ENCODE measurements at regions not wholly inside any gene's neighbourhood (a gene's known extent, or its start where the extent isn't known, plus 50 kb on each side); places are given as distances from the start of the nearest gene placed in this dataset.
A peak's percentile ranks its signal among the peaks of the same experiment; 100 is the strongest.

DNA sequence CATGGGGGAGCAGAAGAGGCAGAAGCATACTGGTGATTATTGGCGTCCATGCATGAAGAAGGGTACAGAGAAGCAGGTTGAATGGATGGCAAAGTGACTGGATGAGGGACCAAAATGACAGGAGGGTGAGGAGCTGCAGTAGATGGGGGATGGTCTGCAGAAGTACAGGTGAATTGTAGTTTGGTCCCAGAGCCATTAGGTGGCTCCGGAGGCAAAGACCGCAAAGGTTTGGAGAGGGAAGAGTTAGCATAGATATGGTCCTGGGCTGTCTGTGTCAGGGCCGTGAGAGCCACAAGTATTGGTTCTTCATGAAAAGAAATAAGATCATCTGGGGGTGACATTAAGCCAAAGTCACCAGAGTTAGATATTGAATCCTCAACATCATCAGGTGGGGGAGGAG, 59.0 kb upstream of the ZNF726 start:
- no peak for DNase-seq

DNA sequence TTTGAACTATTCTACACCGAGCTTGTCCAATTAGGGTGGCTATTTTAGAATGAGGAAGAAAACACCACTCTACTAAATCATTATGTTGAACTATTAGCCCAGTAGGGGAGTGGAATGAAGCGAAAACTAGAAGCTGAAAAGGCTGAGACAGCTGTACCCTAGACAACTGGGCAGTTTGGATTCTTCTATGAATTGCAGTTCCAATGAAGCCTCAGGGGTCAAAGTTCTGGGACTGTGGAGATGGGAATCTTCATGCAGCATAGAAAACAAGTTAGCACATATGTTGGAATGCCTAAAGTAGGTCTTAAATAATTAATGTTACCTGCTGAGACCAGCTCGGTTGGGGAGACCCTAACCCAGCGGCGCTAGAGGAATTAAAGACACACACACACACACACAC, 62.7 kb upstream of the ZNF726 start:
- DNase-seq: no peak

DNA sequence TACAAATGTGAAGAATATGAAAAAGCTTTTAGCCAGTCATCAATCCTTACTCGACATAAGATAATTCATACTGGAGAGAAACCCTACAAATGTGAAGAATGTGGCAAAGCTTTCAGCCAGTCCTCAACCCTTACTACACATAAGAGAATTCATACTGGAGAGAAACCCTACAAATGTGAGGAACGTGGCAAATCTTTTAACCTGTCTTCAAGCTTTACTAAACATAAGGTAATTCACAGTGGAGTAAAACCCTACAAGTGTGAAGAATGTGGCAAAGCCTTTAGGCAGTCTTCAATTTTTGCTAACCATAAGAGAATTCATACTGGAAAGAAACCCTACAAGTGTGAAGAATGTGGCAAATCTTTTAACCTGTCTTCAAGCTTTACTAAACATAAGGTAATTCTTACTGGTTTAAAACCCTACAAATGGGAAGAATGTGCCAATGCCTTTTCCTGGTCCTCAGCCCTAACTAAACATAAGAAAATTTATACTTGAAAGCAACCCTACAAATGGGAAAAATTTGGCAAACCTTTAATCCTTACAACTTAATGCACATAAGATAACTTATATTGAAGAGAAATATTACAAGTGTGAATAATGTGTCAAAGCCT, 74.1 kb upstream of the ZNF681 start:
- no peak for DNase-seq

DNA sequence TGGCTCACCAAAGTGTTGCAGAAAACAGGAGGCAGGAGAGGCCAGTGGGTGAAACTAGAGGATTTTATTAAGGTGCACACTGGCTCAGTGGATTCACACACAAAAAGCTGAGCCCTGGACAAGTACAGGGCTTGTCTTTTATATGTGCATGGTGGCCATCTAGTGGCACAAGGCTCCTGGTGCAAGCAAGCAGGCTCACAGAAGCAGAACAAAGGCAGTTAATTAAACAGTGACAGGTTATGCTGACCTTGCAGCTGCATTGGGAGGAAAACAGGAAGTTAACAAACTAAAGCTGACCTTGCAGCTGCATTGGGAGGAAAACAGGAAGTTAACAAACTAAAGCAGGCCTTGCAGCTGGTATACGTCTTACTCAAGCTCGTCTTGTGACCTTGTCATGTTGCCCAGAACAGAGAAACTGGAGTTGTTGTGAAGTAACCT, 65.3 kb upstream of the ZNF681 start:
- DNase-seq: no peak

DNA sequence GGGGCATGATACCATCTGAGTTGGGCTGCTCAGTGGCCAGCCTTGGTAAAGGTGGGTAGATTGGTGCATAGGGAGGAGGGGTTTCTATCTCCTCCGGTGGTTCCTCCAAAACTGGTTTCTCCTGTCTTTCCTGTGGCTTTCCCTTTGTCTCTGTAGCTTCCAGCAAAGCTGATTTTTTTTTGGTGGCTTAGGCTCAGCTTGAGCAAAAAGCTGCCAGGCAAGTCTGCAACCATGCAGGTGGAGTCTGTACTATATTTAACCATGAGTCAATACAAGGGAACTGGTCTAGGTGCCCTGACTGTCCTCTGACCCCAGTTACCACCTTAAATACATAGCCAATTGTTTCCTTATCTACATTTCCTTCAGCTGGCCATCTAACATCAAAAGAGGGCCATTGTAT, 64.0 kb upstream of the ZNF681 start:
- no peak for DNase-seq

DNA sequence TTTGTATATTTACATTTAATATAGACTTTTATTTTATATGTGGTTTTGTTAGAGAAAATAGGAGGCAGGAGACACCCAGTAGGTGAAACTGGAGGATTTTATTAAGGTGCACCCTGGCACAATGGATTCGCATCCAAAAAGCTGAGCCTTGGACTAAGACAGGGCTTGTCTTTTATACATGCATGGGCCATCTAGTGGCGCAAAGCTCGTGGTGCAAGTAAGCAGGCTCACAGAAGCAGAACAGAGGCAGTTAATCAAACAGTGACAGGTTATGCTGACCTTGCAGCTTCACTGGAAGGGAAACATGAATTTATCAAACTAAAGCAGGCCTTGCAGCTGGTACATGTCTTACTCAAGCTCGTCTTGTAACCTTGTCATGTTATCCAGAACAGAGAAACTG, 58.8 kb upstream of the ZNF681 start:
- peak; percentile 33 for DNase-seq

DNA sequence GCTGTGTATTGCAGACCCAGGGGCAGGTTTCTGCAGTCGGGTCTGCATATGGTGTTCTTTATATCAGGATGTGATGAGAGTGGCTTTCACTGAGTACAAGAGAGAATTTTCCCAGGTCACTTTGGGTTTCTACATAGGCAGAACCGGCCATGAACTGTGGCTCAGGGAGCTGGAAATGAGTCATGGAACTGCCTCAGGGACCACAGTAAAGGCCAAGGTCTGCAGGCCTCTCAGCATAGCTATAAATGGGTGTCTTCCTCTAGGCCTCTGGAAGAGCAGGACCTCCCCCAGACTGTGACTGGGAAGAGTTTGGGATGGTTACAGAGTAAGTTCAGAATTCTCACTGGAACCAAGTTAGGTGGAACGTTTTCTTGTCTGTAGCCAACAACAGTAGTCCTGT, 51.8 kb upstream of the ZNF681 start:
- no peak for DNase-seq

All from activated CD4-positive, alpha-beta T cell treated with anti-CD3 and anti-CD28 coated beads, Interleukin-2, amount 50 U/mL, for 1 hour (primary cell).